ENCODE measurements at regions not wholly inside any gene's neighbourhood (a gene's known extent, or its start where the extent isn't known, plus 50 kb on each side); places are given as distances from the start of the nearest gene placed in this dataset.
A peak's percentile ranks its signal among the peaks of the same experiment; 100 is the strongest.

DNA sequence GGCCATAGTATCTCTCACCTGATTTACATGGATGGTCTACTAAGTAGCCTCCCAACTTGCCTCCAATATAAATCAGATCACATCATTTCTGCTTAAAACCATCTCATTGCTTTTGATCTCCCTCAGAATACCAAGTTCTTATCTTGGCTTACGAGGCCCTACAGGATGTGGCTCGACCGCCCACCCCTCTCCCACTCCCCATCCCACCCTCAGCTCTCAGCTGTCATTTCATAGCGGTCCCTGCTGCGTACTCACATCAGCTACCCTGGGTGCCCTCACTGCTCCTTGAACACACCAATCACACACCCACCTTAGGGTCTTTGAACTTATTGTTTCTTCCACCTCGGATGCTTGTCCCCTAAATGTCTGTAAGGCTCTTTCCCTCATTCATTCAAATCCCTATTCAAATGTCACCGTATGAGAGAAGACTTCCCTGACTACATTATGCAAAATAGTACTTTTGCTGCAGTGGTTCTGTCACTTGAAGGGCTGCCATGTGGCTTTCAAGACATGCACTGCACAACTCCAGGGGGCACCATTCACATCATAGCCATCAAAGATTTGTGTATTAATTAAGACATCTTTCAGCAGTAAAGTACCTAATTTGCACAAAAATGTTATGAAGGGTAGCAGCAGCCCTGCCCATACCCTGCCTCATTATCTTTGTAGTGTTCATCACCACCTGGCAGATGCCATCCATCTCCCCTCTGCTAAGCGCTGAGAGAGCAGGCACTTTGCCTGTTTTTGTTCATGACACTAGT lies 171.1 kb downstream of the ENC1 start:
- no peak overlapping the region for H3K4me2 ChIP-seq (ENCODE audit: low read length)
- peak overlapping the region; percentile 17 for H3K4me3 ChIP-seq (ENCODE audit: low read length)
- H3K27me3 ChIP-seq (ENCODE audit: insufficient read depth, low read depth, low read length) = no peaks in the 10 kb centered on the region
- no peaks in the 10 kb centered on the region for H3K36me3 ChIP-seq (ENCODE audit: insufficient read depth, low read length)
- no peaks in the 10 kb centered on the region for H3K9me2 ChIP-seq (ENCODE audit: insufficient read depth, low read length)
- TF ChIP-seq, protein P1, sequence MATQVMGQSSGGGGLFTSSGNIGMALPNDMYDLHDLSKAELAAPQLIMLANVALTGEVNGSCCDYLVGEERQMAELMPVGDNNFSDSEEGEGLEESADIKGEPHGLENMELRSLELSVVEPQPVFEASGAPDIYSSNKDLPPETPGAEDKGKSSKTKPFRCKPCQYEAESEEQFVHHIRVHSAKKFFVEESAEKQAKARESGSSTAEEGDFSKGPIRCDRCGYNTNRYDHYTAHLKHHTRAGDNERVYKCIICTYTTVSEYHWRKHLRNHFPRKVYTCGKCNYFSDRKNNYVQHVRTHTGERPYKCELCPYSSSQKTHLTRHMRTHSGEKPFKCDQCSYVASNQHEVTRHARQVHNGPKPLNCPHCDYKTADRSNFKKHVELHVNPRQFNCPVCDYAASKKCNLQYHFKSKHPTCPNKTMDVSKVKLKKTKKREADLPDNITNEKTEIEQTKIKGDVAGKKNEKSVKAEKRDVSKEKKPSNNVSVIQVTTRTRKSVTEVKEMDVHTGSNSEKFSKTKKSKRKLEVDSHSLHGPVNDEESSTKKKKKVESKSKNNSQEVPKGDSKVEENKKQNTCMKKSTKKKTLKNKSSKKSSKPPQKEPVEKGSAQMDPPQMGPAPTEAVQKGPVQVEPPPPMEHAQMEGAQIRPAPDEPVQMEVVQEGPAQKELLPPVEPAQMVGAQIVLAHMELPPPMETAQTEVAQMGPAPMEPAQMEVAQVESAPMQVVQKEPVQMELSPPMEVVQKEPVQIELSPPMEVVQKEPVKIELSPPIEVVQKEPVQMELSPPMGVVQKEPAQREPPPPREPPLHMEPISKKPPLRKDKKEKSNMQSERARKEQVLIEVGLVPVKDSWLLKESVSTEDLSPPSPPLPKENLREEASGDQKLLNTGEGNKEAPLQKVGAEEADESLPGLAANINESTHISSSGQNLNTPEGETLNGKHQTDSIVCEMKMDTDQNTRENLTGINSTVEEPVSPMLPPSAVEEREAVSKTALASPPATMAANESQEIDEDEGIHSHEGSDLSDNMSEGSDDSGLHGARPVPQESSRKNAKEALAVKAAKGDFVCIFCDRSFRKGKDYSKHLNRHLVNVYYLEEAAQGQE (IDR thresholded peaks at IDR 0.05; ENCODE audit: borderline replicate concordance) = peak; percentile 41
- peak; percentile 86 for TF ChIP-seq EP300 (conservative IDR thresholded peaks at IDR 0.05; ENCODE audit: poor library complexity, severe bottlenecking)
- TF ChIP-seq RAD21 (conservative IDR thresholded peaks at IDR 0.05) = peak; percentile 41
- no peak for TF ChIP-seq TAF1 (IDR thresholded peaks at IDR 0.05; ENCODE audit: low read depth)
- peak; percentile 49 for TF ChIP-seq SMC3 (conservative IDR thresholded peaks at IDR 0.05; ENCODE audit: poor library complexity)
- TF ChIP-seq MXI1 (conservative IDR thresholded peaks at IDR 0.05; ENCODE audit: poor library complexity, severe bottlenecking) = peak; percentile 21
- no peak for TF ChIP-seq EZH2 (IDR thresholded peaks at IDR 0.05; ENCODE audit: borderline replicate concordance, insufficient read depth, low read length, poor library complexity, severe bottlenecking)
- TF ChIP-seq, protein P2, sequence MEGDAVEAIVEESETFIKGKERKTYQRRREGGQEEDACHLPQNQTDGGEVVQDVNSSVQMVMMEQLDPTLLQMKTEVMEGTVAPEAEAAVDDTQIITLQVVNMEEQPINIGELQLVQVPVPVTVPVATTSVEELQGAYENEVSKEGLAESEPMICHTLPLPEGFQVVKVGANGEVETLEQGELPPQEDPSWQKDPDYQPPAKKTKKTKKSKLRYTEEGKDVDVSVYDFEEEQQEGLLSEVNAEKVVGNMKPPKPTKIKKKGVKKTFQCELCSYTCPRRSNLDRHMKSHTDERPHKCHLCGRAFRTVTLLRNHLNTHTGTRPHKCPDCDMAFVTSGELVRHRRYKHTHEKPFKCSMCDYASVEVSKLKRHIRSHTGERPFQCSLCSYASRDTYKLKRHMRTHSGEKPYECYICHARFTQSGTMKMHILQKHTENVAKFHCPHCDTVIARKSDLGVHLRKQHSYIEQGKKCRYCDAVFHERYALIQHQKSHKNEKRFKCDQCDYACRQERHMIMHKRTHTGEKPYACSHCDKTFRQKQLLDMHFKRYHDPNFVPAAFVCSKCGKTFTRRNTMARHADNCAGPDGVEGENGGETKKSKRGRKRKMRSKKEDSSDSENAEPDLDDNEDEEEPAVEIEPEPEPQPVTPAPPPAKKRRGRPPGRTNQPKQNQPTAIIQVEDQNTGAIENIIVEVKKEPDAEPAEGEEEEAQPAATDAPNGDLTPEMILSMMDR (IDR thresholded peaks at IDR 0.05; ENCODE audit: poor library complexity, severe bottlenecking) = peak; percentile 65
- TF ChIP-seq POLR2AphosphoS5 (IDR thresholded peaks at IDR 0.05) = peak; percentile 48
- peak overlapping the region; percentile 66 for H3K27ac ChIP-seq (ENCODE audit: low read length)
- H3K79me2 ChIP-seq (replicated peaks; ENCODE audit: insufficient read depth, low read length) = no peaks in the 10 kb centered on the region
- H2AFZ ChIP-seq (ENCODE audit: low read depth, low read length) = no peak overlapping the region
- H3K9me3 ChIP-seq (ENCODE audit: low read length) = no peaks in the 10 kb centered on the region
- peak overlapping the region; percentile 17 for H3K9ac ChIP-seq (ENCODE audit: low read length)
- H3F3A ChIP-seq (ENCODE audit: insufficient read depth, low read length, poor library complexity, severe bottlenecking) = no peaks in the 10 kb centered on the region
- H4K20me1 ChIP-seq (ENCODE audit: insufficient read depth) = no peaks in the 10 kb centered on the region

DNA sequence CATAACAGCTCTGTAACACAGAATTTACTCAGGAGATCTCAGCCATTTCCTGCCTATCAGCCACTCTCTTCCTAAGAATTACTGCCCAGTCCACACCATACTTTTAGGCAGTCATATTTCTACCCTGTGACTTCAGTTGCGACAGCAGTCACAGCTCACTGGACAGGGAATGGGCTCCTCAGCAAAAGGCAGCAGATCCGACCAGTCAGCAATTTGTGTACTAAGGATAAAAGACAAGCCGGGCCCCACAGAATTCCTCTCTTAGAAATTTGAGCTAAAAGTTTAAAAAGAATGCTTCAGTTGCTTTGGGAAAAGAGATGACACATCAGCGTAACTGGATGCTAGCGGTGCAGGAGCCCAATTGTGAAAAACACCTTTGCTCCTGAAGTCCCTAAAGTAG lies 172.1 kb downstream of the ENC1 start:
- H2AFZ ChIP-seq (ENCODE audit: low read depth, low read length) = no peak overlapping the region
- H3K27ac ChIP-seq (ENCODE audit: low read length) = peak overlapping the region; percentile 66
- no peaks in the 10 kb centered on the region for H3K9me2 ChIP-seq (ENCODE audit: insufficient read depth, low read length)
- no peak overlapping the region for H3K9ac ChIP-seq (ENCODE audit: low read length)
- no peak overlapping the region for H3K4me3 ChIP-seq (ENCODE audit: low read length)
- H3K4me2 ChIP-seq (ENCODE audit: low read length) = no peak overlapping the region
- no peaks in the 10 kb centered on the region for H3K36me3 ChIP-seq (ENCODE audit: insufficient read depth, low read length)
- H3K27me3 ChIP-seq (ENCODE audit: insufficient read depth, low read depth, low read length) = no peaks in the 10 kb centered on the region
- no peaks in the 10 kb centered on the region for H3F3A ChIP-seq (ENCODE audit: insufficient read depth, low read length, poor library complexity, severe bottlenecking)
- H3K79me2 ChIP-seq (replicated peaks; ENCODE audit: insufficient read depth, low read length) = no peaks in the 10 kb centered on the region
- TF ChIP-seq TAF1 (IDR thresholded peaks at IDR 0.05; ENCODE audit: low read depth) = no peak
- TF ChIP-seq EP300 (conservative IDR thresholded peaks at IDR 0.05; ENCODE audit: poor library complexity, severe bottlenecking) = no peak
- TF ChIP-seq, protein P2 (IDR thresholded peaks at IDR 0.05; ENCODE audit: poor library complexity, severe bottlenecking) = no peak
- TF ChIP-seq MXI1 (conservative IDR thresholded peaks at IDR 0.05; ENCODE audit: poor library complexity, severe bottlenecking) = no peak
- no peaks in the 10 kb centered on the region for H3K9me3 ChIP-seq (ENCODE audit: low read length)
- H4K20me1 ChIP-seq (ENCODE audit: insufficient read depth) = no peaks in the 10 kb centered on the region
